Lower lobe of right lung (tissue), 2 donors: ENCODE measurements at regions not wholly inside any gene's neighbourhood (a gene's known extent, or its start where the extent isn't known, plus 50 kb on each side); places are given as distances from the start of the nearest gene placed in this dataset.

Source experiments
- ATAC-seq, 2 donors: fragments of 200-7000 bp; cut with Tn5 transposase; one replicate each; pipeline ENCODE4 v1.9.1; 2020 to 2022; ENCODE audit warnings: mild to moderate bottlenecking in 2 of 2, moderate library complexity in 2 of 2
- DNase-seq: peaks from one replicate; pipeline ENCODE4 v3.0.0-alpha.2; 2020
- H3K27ac ChIP-seq: fragments of 200-600 bp; one replicate; pipeline ENCODE4 v1.8.0; 2022
- H3K27me3 ChIP-seq: fragments of 200-600 bp; one replicate; pipeline ENCODE4 v1.8.0; 2022; ENCODE audit warnings: low read depth
- H3K36me3 ChIP-seq: fragments of 200-600 bp; one replicate; pipeline ENCODE4 v1.8.0; 2022; ENCODE audit warnings: mild to moderate bottlenecking
- H3K4me1 ChIP-seq: fragments of 200-600 bp; one replicate; pipeline ENCODE4 v1.8.0; 2022
- H3K4me3 ChIP-seq: fragments of 200-600 bp; one replicate; pipeline ENCODE4 v1.8.0; 2022; ENCODE audit warnings: mild to moderate bottlenecking
- H3K9me3 ChIP-seq: fragments of 200-600 bp; one replicate; pipeline ENCODE4 v1.8.0; 2022
- intact Hi-C: fragments of 100-400 bp; cut with DNase I; formaldehyde crosslinking; loops from one replicate; pipeline ENCODE4 v1.11.0; 2022
- TF ChIP-seq, protein P1 (sequence below): fragments of 200-600 bp; IDR thresholded peaks from one replicate; pipeline ENCODE4 v1.8.0; 2022; ENCODE audit warnings: antibody characterized with exemption, mild to moderate bottlenecking
- donor health status: DM: no; HTN: yes; CAD: no; lungs with severe emphysema.

DNA sequence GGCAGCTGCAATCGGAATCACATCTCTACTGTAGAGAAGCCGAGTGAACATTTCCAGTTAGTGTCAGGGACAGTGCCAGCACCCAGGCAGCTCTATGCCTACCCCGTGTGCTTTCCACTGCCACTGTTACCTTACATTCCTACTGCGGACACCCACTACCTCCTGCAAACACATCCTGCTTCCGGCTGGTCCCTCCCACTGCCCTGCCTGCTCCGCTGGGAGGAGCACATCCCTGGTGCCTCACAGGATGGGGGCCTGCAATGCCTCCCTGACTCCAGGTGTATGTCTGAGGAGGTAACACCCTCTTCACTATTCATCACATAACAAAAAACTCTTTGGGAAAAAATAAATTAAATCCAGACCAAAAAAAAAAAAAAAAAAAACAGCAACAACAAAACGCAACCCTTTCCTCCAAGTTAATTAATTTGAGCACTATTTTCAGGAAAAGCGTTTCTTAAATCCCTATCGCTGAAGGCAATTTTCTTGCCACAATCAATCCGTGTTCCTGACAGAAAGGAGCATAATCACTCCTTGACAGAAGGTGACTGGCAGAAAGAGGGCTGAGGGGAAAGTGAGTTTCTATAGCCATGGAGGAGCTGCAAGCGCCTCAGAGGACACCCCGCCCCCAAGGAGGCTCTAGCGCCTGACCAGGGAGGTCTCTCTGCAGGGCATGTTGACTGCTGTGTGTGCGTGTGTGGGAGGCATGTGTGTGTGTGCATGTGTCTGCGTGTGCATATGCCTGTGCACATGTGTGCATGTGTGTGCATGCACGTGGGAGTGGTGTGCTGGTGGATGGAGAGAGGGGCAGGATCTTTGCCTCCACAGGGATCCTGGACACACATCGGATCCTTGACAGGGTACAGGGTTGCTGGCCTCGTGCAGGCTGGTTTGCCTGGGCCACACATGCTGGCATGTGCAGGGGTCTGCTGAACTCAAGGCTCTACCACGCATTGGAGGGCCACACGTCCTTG is 134.8 kb upstream of the NTM start:
- DNase-seq, result no peak

DNA sequence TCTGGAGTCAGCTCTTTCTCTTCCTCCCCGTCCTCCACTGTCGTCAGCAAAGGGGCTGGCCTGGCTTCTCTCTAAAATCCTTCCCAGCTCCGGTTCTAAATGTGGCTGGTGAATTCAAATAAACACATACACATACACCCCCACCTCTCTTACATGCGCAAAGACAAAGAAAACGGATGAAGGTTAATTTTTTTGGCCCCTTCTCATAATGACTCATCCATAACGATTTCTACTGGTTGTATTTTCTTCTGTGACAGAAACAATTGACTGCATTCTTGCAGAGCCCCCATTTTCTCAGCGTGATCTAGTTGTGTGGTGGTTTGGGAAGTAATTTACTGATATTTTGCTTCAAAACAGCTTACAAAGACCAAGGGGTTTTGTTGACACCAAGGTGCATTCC is 130.0 kb upstream of the NTM start:
- Histone ChIP-seq H3K9me3 (no peaks in the 10 kb centered on the region), H3K36me3 (no peaks in the 10 kb centered on the region), H3K27me3 (no peaks in the 10 kb centered on the region), H3K27ac (no peak overlapping the region), H3K4me1 (no peaks in the 10 kb centered on the region), H3K4me3 (no peak overlapping the region)
- intact Hi-C loops, result no loop called here
- ATAC-seq (no peak), DNase-seq (no peak)
- TF ChIP-seq, protein P1, sequence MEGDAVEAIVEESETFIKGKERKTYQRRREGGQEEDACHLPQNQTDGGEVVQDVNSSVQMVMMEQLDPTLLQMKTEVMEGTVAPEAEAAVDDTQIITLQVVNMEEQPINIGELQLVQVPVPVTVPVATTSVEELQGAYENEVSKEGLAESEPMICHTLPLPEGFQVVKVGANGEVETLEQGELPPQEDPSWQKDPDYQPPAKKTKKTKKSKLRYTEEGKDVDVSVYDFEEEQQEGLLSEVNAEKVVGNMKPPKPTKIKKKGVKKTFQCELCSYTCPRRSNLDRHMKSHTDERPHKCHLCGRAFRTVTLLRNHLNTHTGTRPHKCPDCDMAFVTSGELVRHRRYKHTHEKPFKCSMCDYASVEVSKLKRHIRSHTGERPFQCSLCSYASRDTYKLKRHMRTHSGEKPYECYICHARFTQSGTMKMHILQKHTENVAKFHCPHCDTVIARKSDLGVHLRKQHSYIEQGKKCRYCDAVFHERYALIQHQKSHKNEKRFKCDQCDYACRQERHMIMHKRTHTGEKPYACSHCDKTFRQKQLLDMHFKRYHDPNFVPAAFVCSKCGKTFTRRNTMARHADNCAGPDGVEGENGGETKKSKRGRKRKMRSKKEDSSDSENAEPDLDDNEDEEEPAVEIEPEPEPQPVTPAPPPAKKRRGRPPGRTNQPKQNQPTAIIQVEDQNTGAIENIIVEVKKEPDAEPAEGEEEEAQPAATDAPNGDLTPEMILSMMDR, result no peak

More for the DNA sequence above, 134.8 kb upstream of the NTM start:
- Histone ChIP-seq H3K9me3 (no peaks in the 10 kb centered on the region), H3K4me1 (no peaks in the 10 kb centered on the region), H3K4me3 (no peak overlapping the region), H3K27ac (no peak overlapping the region), H3K27me3 (no peaks in the 10 kb centered on the region), H3K36me3 (no peaks in the 10 kb centered on the region)
- intact Hi-C loops, result no loop called here
- TF ChIP-seq, protein P1, result no peak
- ATAC-seq, result no peak

- no peak for DNase-seq
- H3K9me3 ChIP-seq, result no peaks in the 10 kb centered on the region
- no peak for ATAC-seq
- no peak overlapping the region for H3K4me3 ChIP-seq
- H3K27me3 ChIP-seq, result peaks cover 9% of the 10 kb centered on the region
- H3K27ac ChIP-seq, result no peak overlapping the region
- H3K36me3 ChIP-seq, result no peaks in the 10 kb centered on the region
- no peaks in the 10 kb centered on the region for H3K4me1 ChIP-seq
- intact Hi-C loops, result no loop called here
- TF ChIP-seq, protein P1, result no peak
Measured at GRCh38 chr11:131242476-131243000, 127.9 kb upstream of the NTM start.

DNA sequence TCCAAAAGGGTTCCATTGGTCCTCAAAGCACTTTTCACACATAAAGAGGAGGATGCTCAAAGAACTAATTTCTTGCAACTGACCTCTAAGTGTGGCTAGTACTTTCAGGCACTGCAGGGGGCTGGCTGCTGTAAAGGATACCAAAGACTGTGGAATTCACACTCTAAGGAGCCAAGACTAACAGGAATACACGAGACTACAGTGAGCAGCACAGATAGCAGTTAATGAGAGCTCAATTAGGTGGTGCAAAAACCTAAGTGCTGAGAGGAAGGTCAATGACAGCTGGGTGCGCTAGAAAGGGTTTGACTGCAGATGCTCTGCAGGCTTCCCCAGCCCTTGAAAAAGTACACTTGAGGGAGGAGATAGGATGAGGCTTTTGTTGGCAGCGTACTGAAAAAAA is 124.3 kb upstream of the NTM start:
- TF ChIP-seq, protein P1, result no peak
- no peak overlapping the region for H3K27ac ChIP-seq
- H3K36me3 ChIP-seq, result no peaks in the 10 kb centered on the region
- H3K9me3 ChIP-seq, result no peaks in the 10 kb centered on the region
- peaks cover 9% of the 10 kb centered on the region for H3K27me3 ChIP-seq
- no peak for DNase-seq
- intact Hi-C loops, result no loop called here
- H3K4me1 ChIP-seq, result no peaks in the 10 kb centered on the region
- no peak overlapping the region for H3K4me3 ChIP-seq
- no peak for ATAC-seq

DNA sequence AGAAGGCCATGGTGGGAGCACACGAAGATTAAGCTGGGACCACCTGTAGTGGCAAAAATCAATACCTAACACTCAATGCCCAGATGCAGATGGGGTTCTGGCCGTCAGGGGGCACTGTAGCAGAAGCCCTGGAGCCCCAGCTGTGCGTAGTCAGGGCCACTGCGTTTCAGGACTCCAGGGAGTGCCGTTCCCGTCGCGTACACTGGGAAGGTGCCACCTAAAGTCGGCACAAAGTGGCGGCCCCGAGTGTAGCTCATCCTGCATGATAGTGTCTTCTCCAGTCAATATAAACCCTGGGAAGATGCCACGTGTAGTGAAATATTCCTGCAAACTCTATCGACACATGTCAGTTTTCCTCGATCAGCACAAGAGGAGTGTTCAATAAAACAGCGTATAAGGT is 123.8 kb upstream of the NTM start:
- DNase-seq, result peak; percentile 52

More for the DNA sequence above, 123.8 kb upstream of the NTM start:
- intact Hi-C loops, result no loop called here
- Histone ChIP-seq H3K27ac (no peak overlapping the region), H3K27me3 (peaks cover 9% of the 10 kb centered on the region), H3K36me3 (no peaks in the 10 kb centered on the region), H3K4me3 (no peak overlapping the region), H3K4me1 (no peaks in the 10 kb centered on the region), H3K9me3 (no peaks in the 10 kb centered on the region)
- TF ChIP-seq, protein P1, result peak; percentile 39
- ATAC-seq, result peak; percentile 76 to 80
